Neural cell (in vitro differentiated cells): ENCODE measurements at regions not wholly inside any gene's neighbourhood (a gene's known extent, or its start where the extent isn't known, plus 50 kb on each side); places are given as distances from the start of the nearest gene placed in this dataset.

ENCODE experiments used
- CTCF ChIP-seq: fragments of 450-650 bp; IDR thresholded peaks from 2 replicates; pipeline ENCODE4 v1.5.1; 2014; ENCODE audit warnings: antibody characterized with exemption, mild to moderate bottlenecking, moderate library complexity; ENCODE audit not compliant: poor library complexity, severe bottlenecking
- EP300 ChIP-seq: fragments of 450-650 bp; conservative IDR thresholded peaks from 2 replicates; pipeline ENCODE4 v1.6.1; 2014; ENCODE audit warnings: antibody characterized with exemption, mild to moderate bottlenecking, moderate library complexity; ENCODE audit not compliant: poor library complexity, severe bottlenecking
- EZH2 ChIP-seq: fragments of 200-600, 300-800 bp; shearing (Covaris generic), sonication (generic); IDR thresholded peaks from 2 replicates; pipeline ENCODE4 v1.6.1; 2014; ENCODE audit warnings: antibody characterized with exemption, low read length, borderline replicate concordance, mild to moderate bottlenecking; ENCODE audit not compliant: insufficient read depth, poor library complexity, severe bottlenecking
- POLR2AphosphoS5 ChIP-seq: IDR thresholded peaks from 2 replicates; pipeline ENCODE4 v1.6.1; 2012
- RAD21 ChIP-seq: fragments of 450-650 bp; conservative IDR thresholded peaks from 2 replicates; pipeline ENCODE4 v1.6.1; 2014; ENCODE audit warnings: antibody characterized with exemption, mild to moderate bottlenecking, moderate library complexity
- REST ChIP-seq: IDR thresholded peaks from 2 replicates; pipeline ENCODE4 v1.6.1; 2012; ENCODE audit warnings: borderline replicate concordance
- TAF1 ChIP-seq: IDR thresholded peaks from 2 replicates; pipeline ENCODE4 v1.6.1; 2012; ENCODE audit warnings: low read depth

GRCh38 chr6:33861722-33862121, 57.9 kb upstream of the MLN start:
- no peak for TF ChIP-seq EZH2
- no peak for TF ChIP-seq CTCF
- no peak for TF ChIP-seq REST
- no peak for TF ChIP-seq EP300
- no peak for TF ChIP-seq TAF1
- no peak for TF ChIP-seq RAD21
- TF ChIP-seq POLR2AphosphoS5, result no peak
